NCI-H146 treated with DMSO at 0.1 percent for 48 hours (cell line): ENCODE measurements at regions not wholly inside any gene's neighbourhood (a gene's known extent, or its start where the extent isn't known, plus 50 kb on each side); places are given as distances from the start of the nearest gene placed in this dataset.
A peak's percentile ranks its signal among the peaks of the same experiment; 100 is the strongest.

Experiments used
- DNase-seq: peaks from one replicate; lab custom pipeline; 2025; ENCODE audit not compliant: unreplicated experiment; lab: John Stamatoyannopoulos, UW

GRCh38 chr2:14125624-14126293, 506.8 kb upstream of the LRATD1 start:
- DNase-seq = no peak

DNA sequence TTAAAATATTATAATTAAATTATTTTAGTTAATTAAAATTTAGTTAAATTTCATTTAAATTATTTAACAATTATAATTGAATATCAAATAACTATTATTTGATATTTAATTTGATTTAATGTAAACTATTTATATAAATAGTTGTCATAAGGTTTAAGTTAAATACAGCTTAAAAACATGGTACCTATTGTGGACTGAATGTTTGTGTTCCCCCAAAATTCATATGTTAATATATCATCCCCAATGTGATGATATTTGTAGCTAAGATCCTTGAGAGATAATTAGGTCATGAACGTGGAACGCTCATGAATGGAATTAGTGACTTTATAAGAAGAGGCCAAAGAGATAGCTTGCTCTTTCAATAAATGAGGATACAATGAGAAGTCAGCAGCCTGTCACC, 505.7 kb upstream of the LRATD1 start:
- DNase-seq = no peak

DNA sequence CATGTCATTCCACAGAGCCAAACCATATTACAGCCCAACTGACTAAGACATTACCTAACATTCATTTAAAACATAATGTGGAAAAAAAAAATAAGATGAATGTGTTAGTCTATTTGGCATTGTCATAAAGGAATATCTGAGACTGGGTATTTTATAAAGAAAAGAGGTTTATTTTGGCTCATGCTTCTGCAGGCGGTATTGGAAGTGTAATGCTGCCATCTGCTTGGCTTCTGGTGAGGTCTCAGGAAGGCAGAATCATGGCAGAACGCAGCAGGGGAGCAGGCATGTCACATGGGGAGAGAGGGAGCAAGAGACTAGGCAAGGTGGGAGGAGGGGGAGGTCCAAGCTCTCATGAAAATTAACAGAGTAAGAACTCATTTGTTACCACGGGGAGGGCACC, 504.8 kb upstream of the LRATD1 start:
- DNase-seq = no peak

- DNase-seq = no peak
Measured at GRCh38 chr2:14132386-14132785, 500.1 kb upstream of the LRATD1 start.

DNA sequence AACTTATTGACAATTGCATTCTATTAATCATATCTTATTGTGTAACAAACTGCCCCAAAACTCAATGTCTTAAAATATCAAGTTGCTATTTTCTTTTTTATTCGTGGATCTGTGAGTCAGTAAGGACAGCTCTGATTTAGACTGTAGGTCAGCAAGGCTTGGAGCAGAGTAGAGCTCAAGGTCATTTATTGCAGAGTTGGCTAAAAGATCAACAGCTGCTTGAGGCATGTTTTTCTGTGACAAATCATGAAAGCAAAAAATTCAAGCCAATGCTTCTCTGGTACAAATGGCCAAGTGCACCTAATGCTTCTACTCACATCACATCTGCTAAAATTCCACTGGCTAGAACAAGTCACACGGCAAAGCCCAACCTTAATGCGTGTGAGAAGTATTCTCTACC, 497.7 kb upstream of the LRATD1 start:
- no peak for DNase-seq

- no peak for DNase-seq
Measured at GRCh38 chr2:14136030-14136429, 496.5 kb upstream of the LRATD1 start.

- DNase-seq = no peak
Measured at GRCh38 chr2:14137643-14138042, 494.9 kb upstream of the LRATD1 start.

- DNase-seq = no peak
Measured at GRCh38 chr2:14140009-14140550, 492.4 kb upstream of the LRATD1 start.

DNA sequence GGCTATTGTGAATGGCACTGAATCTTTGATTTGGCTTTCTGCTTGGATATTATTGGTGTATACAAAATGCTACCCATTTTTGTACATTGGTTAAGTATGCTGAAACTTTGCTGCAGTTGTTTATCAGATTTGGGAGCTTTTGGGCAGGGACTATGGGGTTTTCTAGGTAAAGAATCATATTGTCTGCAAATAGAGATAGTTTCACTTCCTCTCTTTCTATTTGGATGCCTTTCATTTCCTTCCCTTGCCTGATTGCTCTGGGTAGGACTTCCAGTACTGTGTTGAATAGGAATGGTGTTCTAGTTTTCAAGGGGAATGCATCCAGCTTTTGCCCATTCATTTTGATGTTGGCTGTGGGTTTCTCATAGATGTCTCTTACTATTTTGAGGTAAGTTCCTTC, 489.1 kb upstream of the LRATD1 start:
- no peak for DNase-seq

DNA sequence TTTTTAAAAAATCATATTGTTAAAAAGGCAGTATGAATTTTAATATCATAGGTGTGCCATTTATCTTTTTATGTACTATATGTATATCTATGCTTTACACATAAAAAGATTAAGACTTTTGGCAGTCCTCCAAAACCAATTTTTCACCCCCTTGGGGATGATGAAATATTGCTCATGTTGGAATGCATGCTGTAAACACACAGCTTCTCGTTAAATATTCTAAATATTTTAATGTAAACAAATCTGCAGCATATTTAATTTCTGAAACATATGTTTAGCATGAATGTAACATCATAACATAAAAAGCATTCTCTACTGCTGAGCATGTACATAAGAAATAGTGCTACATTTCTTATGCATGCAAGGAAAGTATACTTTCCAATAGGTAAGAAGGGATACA, 484.3 kb upstream of the LRATD1 start:
- no peak for DNase-seq

- DNase-seq = no peak
Measured at GRCh38 chr2:14157816-14158215, 474.7 kb upstream of the LRATD1 start.

- no peak for DNase-seq
Measured at GRCh38 chr2:14180333-14180732, 452.2 kb upstream of the LRATD1 start.

GRCh38 chr2:14182227-14182946, 450.1 kb upstream of the LRATD1 start:
- no peak for DNase-seq

DNA sequence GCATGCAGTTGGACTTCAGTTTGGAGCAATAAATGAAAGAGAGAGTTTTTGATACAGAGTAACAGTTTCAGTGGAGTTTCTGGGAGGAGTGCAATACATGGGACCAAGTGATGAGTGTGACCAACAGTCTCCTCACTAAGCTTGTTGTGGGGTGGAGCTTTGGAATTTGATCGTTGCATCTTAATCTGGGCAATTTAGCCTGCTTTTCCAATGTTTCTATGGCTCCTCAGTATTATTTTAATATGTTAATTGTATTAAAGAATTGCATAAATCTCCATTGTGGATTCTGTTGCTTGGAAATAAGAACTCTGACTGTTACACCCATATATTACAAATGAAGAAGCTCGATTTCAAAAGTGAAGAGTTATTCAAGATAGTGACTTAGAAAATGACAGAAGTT, 446.6 kb upstream of the LRATD1 start:
- no peak for DNase-seq

DNA sequence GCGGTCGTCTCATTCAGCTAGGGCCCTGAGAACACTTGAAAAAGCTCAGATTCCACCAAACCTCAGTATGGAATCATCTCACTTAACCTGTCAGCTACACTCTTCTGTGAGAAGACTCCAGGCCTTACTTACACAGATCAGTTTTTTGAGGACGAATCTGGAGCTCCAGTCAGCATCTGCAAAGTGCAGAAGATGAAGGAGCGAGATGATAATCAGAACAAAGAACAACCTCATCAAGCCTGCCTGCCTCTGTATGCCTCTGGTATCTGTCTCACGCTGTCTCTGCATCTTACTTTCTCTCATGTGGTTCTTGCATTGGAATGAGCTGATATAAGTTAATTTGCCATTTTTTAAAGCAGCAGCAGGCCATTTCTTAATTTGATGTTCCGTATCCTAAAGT, 444.1 kb upstream of the LRATD1 start:
- no peak for DNase-seq

GRCh38 chr2:14189929-14190328, 442.6 kb upstream of the LRATD1 start:
- DNase-seq = no peak

- DNase-seq = peak; percentile 21
Measured at GRCh38 chr2:14194233-14194632, 438.3 kb upstream of the LRATD1 start.

- DNase-seq = no peak
Measured at GRCh38 chr2:14197293-14197692, 435.2 kb upstream of the LRATD1 start.

DNA sequence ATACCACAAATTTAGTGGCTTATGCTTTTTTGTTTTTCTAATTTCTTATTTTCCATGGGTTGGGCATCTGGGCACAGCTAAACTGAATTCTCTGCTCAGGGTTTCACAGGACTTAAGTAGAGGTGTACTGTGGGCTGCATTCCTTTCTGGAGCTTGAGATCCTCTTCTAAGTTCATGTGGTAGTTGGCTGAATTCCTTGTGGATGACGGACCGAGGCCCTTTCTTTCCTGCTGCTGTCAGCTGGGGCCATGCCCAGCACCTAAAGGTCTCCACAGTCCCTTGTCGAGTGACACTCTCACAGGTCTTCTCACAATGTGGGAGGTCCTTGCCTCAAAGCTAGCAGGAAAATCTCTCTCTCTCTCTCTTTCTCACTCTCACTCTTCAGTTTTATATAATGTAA, 433.5 kb upstream of the LRATD1 start:
- DNase-seq = no peak

- no peak for DNase-seq
Measured at GRCh38 chr2:14219306-14219705, 413.2 kb upstream of the LRATD1 start.

DNA sequence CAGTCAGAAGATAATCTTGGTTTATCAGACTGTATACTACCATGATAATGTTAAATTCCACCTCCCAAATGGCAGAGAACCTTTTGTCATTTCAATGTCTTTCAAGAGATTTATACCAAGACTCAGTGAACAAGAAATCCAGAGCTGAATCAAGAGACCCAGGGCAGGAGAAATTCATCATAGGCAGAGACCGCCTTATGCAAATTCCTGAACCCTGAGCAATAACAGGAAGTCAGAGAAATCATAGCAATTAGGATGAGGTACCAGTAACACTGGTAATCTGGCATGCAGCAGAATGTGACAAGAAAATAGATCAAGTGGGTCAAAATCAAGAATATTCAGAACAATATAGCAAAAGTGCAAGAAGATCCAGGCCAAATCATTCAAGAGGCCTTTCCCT, 412.4 kb upstream of the LRATD1 start:
- no peak for DNase-seq

GRCh38 chr2:14221466-14221865, 411.1 kb upstream of the LRATD1 start:
- no peak for DNase-seq

DNA sequence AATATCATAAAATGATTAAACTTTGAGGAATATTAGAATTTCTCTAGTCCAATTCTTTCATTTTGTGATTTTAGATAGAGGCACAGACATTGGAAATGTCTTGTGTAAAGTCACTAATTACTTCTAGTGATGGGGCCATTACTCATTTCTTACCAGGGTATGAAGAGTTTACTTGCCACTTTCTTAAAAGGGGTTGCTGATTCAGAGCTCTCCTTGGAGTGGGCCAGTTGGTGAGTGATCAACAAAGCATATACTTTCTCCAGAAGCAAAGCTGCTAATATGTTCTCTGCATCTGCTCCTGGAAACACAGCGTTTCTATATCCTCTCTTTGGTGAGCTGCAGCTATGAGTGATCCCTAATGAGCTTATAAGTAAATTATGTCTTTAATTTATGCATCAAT, 408.9 kb upstream of the LRATD1 start:
- DNase-seq = no peak
